Smooth muscle cell (in vitro differentiated cells): ENCODE measurements at regions not wholly inside any gene's neighbourhood (a gene's known extent, or its start where the extent isn't known, plus 50 kb on each side); places are given as distances from the start of the nearest gene placed in this dataset.

Experiments
- DNase-seq: peaks from one replicate; lab custom pipeline; 2025; ENCODE audit not compliant: unreplicated experiment; lab: John Stamatoyannopoulos, UW
- H2AFZ ChIP-seq: fragments of 200-600 bp; sonication (generic); 2 replicates; pipeline ENCODE4 v1.6.0; 2016; ENCODE audit warnings: antibody characterized with exemption, low read depth, mild to moderate bottlenecking
- H3F3A ChIP-seq: fragments of 200-600 bp; sonication (generic); 2 replicates; pipeline ENCODE4 v1.6.0; 2017; ENCODE audit warnings: antibody characterized with exemption, low read depth
- H3K27ac ChIP-seq: fragments of 200-600 bp; sonication (generic); 2 replicates; pipeline ENCODE4 v1.5.1; 2016; ENCODE audit warnings: low read depth, mild to moderate bottlenecking
- H3K27me3 ChIP-seq: fragments of 200-600 bp; sonication (generic); 2 replicates; pipeline ENCODE4 v1.6.1; 2016; ENCODE audit warnings: low read depth, mild to moderate bottlenecking
- H3K36me3 ChIP-seq: fragments of 200-600 bp; sonication (generic); 2 replicates; pipeline ENCODE4 v1.5.1; 2016; ENCODE audit warnings: low read depth
- H3K4me1 ChIP-seq: fragments of 200-600 bp; sonication (generic); 2 replicates; pipeline ENCODE4 v1.5.1; 2016; ENCODE audit warnings: low read depth
- H3K4me2 ChIP-seq: fragments of 200-600 bp; sonication (generic); 2 replicates; pipeline ENCODE4 v1.6.0; 2016; ENCODE audit warnings: mild to moderate bottlenecking
- H3K4me3 ChIP-seq: fragments of 200-600 bp; sonication (generic); 2 replicates; pipeline ENCODE4 v1.5.1; 2016; ENCODE audit warnings: mild to moderate bottlenecking
- H3K79me2 ChIP-seq: fragments of 200-600 bp; sonication (generic); 2 replicates; pipeline ENCODE4 v1.6.0; 2016; ENCODE audit warnings: low read depth, mild to moderate bottlenecking
- H3K9ac ChIP-seq: fragments of 200-600 bp; sonication (generic); 2 replicates; pipeline ENCODE4 v1.6.0; 2016; ENCODE audit warnings: low read depth
- H3K9me3 ChIP-seq: fragments of 200-600 bp; sonication (generic); replicated peaks from 2 replicates; pipeline ENCODE4 v1.5.1; 2016; ENCODE audit warnings: low read depth
- H4K20me1 ChIP-seq: fragments of 200-600 bp; sonication (generic); 2 replicates; pipeline ENCODE4 v1.6.0; 2016; ENCODE audit warnings: low read depth
- WGBS: methylation state at CpG from one replicate; pipeline ENCODE4 v1.1.7; 2016; ENCODE audit warnings: low lambda C conversion rate; 5-methylcytosine and 5-hydroxymethylcytosine counted together
- TF ChIP-seq, protein P1 (sequence below): fragments of 200-600 bp; sonication (generic); IDR thresholded peaks from 2 replicates; pipeline ENCODE4 v1.5.1; 2017; ENCODE audit warnings: borderline replicate concordance, mild to moderate bottlenecking, antibody characterized with exemption; ENCODE audit not compliant: insufficient read depth, poor library complexity, severe bottlenecking

DNA sequence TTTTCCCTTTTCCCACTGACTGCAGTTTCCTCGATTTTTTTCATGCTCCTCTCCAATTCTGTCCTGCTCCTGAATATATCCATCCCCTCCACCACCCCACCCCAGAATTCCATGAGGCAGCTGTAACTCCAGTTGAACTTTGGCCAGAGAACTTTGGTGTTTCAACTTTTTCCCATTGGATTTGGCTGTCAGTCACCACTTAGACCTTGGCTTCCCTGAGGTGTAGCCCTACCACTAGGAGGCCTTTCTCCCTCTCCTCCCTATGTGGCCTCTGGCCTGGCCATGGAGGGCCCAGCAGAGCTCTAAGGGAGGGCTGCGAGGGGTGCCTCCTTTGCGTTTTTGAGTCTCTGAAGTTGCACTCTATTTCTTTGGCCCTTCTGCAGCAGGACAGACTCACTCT, 261.3 kb downstream of the PIK3R1 start:
- TF ChIP-seq, protein P1, sequence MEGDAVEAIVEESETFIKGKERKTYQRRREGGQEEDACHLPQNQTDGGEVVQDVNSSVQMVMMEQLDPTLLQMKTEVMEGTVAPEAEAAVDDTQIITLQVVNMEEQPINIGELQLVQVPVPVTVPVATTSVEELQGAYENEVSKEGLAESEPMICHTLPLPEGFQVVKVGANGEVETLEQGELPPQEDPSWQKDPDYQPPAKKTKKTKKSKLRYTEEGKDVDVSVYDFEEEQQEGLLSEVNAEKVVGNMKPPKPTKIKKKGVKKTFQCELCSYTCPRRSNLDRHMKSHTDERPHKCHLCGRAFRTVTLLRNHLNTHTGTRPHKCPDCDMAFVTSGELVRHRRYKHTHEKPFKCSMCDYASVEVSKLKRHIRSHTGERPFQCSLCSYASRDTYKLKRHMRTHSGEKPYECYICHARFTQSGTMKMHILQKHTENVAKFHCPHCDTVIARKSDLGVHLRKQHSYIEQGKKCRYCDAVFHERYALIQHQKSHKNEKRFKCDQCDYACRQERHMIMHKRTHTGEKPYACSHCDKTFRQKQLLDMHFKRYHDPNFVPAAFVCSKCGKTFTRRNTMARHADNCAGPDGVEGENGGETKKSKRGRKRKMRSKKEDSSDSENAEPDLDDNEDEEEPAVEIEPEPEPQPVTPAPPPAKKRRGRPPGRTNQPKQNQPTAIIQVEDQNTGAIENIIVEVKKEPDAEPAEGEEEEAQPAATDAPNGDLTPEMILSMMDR: no peak
- Histone ChIP-seq H3F3A (no peaks in the 10 kb centered on the region), H3K4me3 (no peak overlapping the region), H3K9ac (no peak overlapping the region), H3K79me2 (no peaks in the 10 kb centered on the region), H2AFZ (no peak overlapping the region), H3K4me1 (no peaks in the 10 kb centered on the region), H4K20me1 (no peaks in the 10 kb centered on the region), H3K4me2 (no peak overlapping the region), H3K36me3 (no peaks in the 10 kb centered on the region), H3K27me3 (no peaks in the 10 kb centered on the region), H3K9me3 (no peaks in the 10 kb centered on the region), H3K27ac (no peak overlapping the region)
- DNase-seq: no peak
- 77% methylated on average over 3 of the region's 3 CpGs for WGBS

DNA sequence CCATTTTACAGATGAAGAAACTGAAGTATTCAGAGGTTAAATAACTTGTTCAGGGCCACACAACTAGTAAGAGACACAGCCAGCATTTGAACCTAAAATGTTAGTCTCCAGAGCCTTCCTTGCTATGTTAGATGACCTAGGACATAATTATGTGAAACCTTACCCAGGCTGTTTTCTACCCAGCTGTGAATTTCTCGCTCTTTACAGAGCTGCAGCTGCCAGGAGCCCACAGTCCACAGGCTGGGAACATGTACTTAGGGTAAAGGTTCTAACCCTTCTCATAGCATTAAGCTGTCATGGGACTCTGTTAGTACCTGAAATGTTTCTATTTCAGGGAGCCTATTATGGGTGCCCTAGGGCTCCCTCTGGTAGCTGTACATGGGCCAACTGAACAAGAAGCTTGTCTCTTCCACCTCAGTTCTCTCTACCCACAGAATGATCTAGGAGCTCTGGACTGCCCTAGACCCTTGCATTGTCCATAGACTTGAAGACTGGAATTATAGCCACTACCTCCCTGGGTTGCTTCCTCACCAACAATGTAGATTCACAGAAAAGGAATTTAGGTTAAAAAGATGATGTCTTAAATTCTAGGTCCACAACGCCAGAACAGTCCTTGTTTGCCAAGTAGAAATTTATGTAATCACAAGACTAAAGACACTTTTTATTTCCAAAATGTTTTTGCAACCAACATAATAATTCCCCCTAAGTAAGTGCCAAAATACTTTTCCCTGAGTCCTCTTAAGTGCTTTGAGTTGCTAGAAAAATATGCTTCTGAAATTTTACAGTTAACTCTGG, 262.9 kb downstream of the PIK3R1 start:
- no peak overlapping the region for H3K4me2 ChIP-seq
- H3K4me1 ChIP-seq: no peaks in the 10 kb centered on the region
- DNase-seq: no peak
- H3K9me3 ChIP-seq: no peaks in the 10 kb centered on the region
- no peaks in the 10 kb centered on the region for H4K20me1 ChIP-seq
- TF ChIP-seq, protein P1: no peak
- H3K4me3 ChIP-seq: no peak overlapping the region
- no peak overlapping the region for H3K9ac ChIP-seq
- no peak overlapping the region for H3K27ac ChIP-seq
- no peaks in the 10 kb centered on the region for H3K79me2 ChIP-seq
- WGBS: 75% methylated on average over 2 of the region's 2 CpGs
- no peaks in the 10 kb centered on the region for H3K36me3 ChIP-seq
- H3K27me3 ChIP-seq: no peaks in the 10 kb centered on the region
- no peak overlapping the region for H2AFZ ChIP-seq
- no peaks in the 10 kb centered on the region for H3F3A ChIP-seq

DNA sequence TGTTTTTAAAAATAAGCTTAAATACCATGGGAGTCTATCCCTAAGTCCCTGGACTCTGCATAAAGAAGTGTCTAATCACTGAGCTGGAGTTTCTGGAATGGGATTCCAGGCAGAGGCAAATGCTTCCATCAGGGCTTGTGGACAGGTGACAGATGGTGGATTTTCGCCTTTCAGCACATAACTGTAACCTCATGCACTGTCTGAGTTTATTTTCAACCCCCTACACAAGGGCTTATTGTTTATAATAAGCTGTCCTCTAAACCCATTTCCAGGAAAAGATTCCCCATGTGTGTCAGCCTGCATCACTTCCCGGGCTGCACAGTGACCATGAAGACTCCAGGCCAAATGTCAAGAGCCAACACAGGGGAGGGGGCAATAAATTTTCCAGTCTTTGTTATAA, 264.0 kb downstream of the PIK3R1 start:
- no peak overlapping the region for H2AFZ ChIP-seq
- H3K4me2 ChIP-seq: no peak overlapping the region
- TF ChIP-seq, protein P1: no peak
- no peaks in the 10 kb centered on the region for H3K4me1 ChIP-seq
- DNase-seq: no peak
- H3K9me3 ChIP-seq: no peaks in the 10 kb centered on the region
- H3F3A ChIP-seq: no peaks in the 10 kb centered on the region
- no peak overlapping the region for H3K27ac ChIP-seq
- H3K27me3 ChIP-seq: no peaks in the 10 kb centered on the region
- 78% methylated on average over 2 of the region's 2 CpGs for WGBS
- H3K9ac ChIP-seq: no peak overlapping the region
- no peaks in the 10 kb centered on the region for H4K20me1 ChIP-seq
- no peaks in the 10 kb centered on the region for H3K36me3 ChIP-seq
- no peak overlapping the region for H3K4me3 ChIP-seq
- H3K79me2 ChIP-seq: no peaks in the 10 kb centered on the region
